Liver (tissue), 3 donors: ENCODE measurements at regions not wholly inside any gene's neighbourhood (a gene's known extent, or its start where the extent isn't known, plus 50 kb on each side); places are given as distances from the start of the nearest gene placed in this dataset.

Experiments used
- CTCF ChIP-seq: fragments of 150-350 bp; IDR thresholded peaks from 2 replicates; pipeline ENCODE4 v1.5.1; 2017; ENCODE audit warnings: improper control_type of control experiment, low read depth, low read length; ENCODE audit not compliant: missing input control
- EGR1 ChIP-seq, 2 donors: IDR thresholded peaks; 2 replicates each; pipeline ENCODE4 v1.6.1; 2016 to 2018; ENCODE audit warnings: antibody characterized with exemption in 2 of 2, low read depth in 2 of 2
- GABPA ChIP-seq, 2 donors: IDR thresholded peaks in 1 of 2; conservative IDR thresholded peaks in 1 of 2; 2 replicates each; pipeline ENCODE4 v1.6.1; 2016; ENCODE audit warnings: antibody characterized with exemption in 2 of 2, mild to moderate bottlenecking in 1 of 2, moderate library complexity in 1 of 2
- HNF4G ChIP-seq: IDR thresholded peaks from 2 replicates; pipeline ENCODE4 v1.6.1; 2016; ENCODE audit warnings: antibody characterized with exemption
- JUND ChIP-seq, 2 donors: IDR thresholded peaks; 2 replicates each; pipeline ENCODE4 v1.6.1; 2016; ENCODE audit warnings: antibody characterized with exemption in 2 of 2
- MAX ChIP-seq: IDR thresholded peaks from 2 replicates; pipeline ENCODE4 v1.6.1; 2016; ENCODE audit warnings: antibody characterized with exemption
- RAD21 ChIP-seq, 2 donors: IDR thresholded peaks; 2 replicates each; pipeline ENCODE4 v1.6.1; 2016; ENCODE audit warnings: antibody characterized with exemption in 2 of 2, mild to moderate bottlenecking in 2 of 2
- REST ChIP-seq: IDR thresholded peaks from 2 replicates; pipeline ENCODE4 v1.6.1; 2016; ENCODE audit warnings: antibody characterized with exemption, mild to moderate bottlenecking
- RXRA ChIP-seq, 2 donors: IDR thresholded peaks; 2 replicates each; pipeline ENCODE4 v1.6.1; 2017 to 2018; ENCODE audit warnings: antibody characterized with exemption in 2 of 2, mild to moderate bottlenecking in 1 of 2
- SP1 ChIP-seq: IDR thresholded peaks from 2 replicates; pipeline ENCODE4 v1.6.1; 2018; ENCODE audit warnings: antibody characterized with exemption, mild to moderate bottlenecking
- TAF1 ChIP-seq: conservative IDR thresholded peaks from 2 replicates; pipeline ENCODE4 v1.6.1; 2016; ENCODE audit warnings: antibody characterized with exemption, mild to moderate bottlenecking
- YY1 ChIP-seq: IDR thresholded peaks from 2 replicates; pipeline ENCODE4 v1.6.1; 2016; ENCODE audit warnings: antibody characterized with exemption, mild to moderate bottlenecking
- TF ChIP-seq, protein P1 (sequence below): IDR thresholded peaks from 2 replicates; pipeline ENCODE4 v1.6.1; 2016; ENCODE audit warnings: antibody characterized with exemption
- TF ChIP-seq, protein P2 (sequence below): IDR thresholded peaks from 2 replicates; pipeline ENCODE4 v1.6.1; 2016; ENCODE audit warnings: antibody characterized with exemption
- donor health status: healthy.
- donor health status: healthy.

GRCh38 chr7:53920011-53920410 is 622.2 kb upstream of the VSTM2A start:
- TF ChIP-seq CTCF (no peak), GABPA (IDR thresholded peaks at IDR 0.05 in 1 of 2, conservative IDR thresholded peaks at IDR 0.05 in 1 of 2) (no peak), EGR1 (IDR thresholded peaks at IDR 0.05; ENCODE audit: low read depth in 2 of 2) (no peak), REST (no peak), YY1 (no peak), RXRA (IDR thresholded peaks at IDR 0.05) (no peak), MAX (no peak), RAD21 (IDR thresholded peaks at IDR 0.05) (no peak), JUND (IDR thresholded peaks at IDR 0.05) (no peak), TAF1 (no peak), HNF4G (no peak), SP1 (no peak)
- TF ChIP-seq, protein P1, sequence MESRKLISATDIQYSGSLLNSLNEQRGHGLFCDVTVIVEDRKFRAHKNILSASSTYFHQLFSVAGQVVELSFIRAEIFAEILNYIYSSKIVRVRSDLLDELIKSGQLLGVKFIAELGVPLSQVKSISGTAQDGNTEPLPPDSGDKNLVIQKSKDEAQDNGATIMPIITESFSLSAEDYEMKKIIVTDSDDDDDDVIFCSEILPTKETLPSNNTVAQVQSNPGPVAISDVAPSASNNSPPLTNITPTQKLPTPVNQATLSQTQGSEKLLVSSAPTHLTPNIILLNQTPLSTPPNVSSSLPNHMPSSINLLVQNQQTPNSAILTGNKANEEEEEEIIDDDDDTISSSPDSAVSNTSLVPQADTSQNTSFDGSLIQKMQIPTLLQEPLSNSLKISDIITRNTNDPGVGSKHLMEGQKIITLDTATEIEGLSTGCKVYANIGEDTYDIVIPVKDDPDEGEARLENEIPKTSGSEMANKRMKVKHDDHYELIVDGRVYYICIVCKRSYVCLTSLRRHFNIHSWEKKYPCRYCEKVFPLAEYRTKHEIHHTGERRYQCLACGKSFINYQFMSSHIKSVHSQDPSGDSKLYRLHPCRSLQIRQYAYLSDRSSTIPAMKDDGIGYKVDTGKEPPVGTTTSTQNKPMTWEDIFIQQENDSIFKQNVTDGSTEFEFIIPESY, result no peak
- TF ChIP-seq, protein P2, sequence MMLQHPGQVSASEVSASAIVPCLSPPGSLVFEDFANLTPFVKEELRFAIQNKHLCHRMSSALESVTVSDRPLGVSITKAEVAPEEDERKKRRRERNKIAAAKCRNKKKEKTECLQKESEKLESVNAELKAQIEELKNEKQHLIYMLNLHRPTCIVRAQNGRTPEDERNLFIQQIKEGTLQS, result no peak
